ENCODE measurements at regions not wholly inside any gene's neighbourhood (a gene's known extent, or its start where the extent isn't known, plus 50 kb on each side); places are given as distances from the start of the nearest gene placed in this dataset.

DNA sequence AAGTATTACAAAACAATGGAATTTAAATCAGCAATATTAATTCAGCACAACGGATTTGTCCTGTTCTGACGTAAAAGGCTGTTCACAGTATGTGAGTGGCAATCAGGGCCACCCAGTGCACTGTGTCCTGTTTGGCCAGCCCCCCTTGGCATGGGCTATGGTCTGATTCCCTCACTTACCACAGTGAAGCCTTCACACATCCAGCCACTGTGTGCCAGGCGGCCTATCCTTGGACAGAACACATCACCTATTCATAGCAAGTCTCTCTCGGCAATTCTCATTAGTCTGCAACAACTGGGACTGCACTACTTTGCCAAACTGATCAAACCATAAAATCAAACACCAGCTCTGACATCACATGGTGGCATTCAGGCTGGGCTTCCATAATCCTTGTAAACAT is 221.5 kb upstream of the TSHZ3 start:
- TF ChIP-seq SMC3 (IDR thresholded peaks at IDR 0.05; ENCODE audit: low read depth, low read length) (no peak), JUND (IDR thresholded peaks at IDR 0.05) (no peak)
- TF ChIP-seq, protein P1, sequence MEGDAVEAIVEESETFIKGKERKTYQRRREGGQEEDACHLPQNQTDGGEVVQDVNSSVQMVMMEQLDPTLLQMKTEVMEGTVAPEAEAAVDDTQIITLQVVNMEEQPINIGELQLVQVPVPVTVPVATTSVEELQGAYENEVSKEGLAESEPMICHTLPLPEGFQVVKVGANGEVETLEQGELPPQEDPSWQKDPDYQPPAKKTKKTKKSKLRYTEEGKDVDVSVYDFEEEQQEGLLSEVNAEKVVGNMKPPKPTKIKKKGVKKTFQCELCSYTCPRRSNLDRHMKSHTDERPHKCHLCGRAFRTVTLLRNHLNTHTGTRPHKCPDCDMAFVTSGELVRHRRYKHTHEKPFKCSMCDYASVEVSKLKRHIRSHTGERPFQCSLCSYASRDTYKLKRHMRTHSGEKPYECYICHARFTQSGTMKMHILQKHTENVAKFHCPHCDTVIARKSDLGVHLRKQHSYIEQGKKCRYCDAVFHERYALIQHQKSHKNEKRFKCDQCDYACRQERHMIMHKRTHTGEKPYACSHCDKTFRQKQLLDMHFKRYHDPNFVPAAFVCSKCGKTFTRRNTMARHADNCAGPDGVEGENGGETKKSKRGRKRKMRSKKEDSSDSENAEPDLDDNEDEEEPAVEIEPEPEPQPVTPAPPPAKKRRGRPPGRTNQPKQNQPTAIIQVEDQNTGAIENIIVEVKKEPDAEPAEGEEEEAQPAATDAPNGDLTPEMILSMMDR (IDR thresholded peaks at IDR 0.05), result no peak
- TF ChIP-seq, protein P2, sequence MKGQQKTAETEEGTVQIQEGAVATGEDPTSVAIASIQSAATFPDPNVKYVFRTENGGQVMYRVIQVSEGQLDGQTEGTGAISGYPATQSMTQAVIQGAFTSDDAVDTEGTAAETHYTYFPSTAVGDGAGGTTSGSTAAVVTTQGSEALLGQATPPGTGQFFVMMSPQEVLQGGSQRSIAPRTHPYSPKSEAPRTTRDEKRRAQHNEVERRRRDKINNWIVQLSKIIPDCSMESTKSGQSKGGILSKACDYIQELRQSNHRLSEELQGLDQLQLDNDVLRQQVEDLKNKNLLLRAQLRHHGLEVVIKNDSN (IDR thresholded peaks at IDR 0.05; ENCODE audit: borderline replicate concordance, low read depth), result no peak

All from SK-N-SH (cell line).